CD4-positive, alpha-beta T cell treated with Interleukin-12 subunit alpha and Interleukin-12 subunit beta, for 1 hour (primary cell): ENCODE measurements at regions not wholly inside any gene's neighbourhood (a gene's known extent, or its start where the extent isn't known, plus 50 kb on each side); places are given as distances from the start of the nearest gene placed in this dataset.
"Not testable (repeated sequence)": the region's sequence is repeated elsewhere in the genome, so short reads cannot be mapped to it uniquely, and the experiment has no call there.

ENCODE experiments used
- DNase-seq: peaks from one replicate; pipeline ENCODE4 v3.0.0-alpha.2; 2020

- DNase-seq, result no peak
These were observed 147.2 kb downstream of the NDUFA12 start for GRCh38 chr12:94856324-94856723.

- DNase-seq, result no peak
These were observed 147.6 kb downstream of the NDUFA12 start for GRCh38 chr12:94855853-94856252.

- no peak for DNase-seq
These were observed 152.0 kb downstream of the NDUFA12 start for GRCh38 chr12:94851396-94852028.

- no peak for DNase-seq
These were observed 154.0 kb downstream of the NDUFA12 start for GRCh38 chr12:94849411-94849976.

- DNase-seq, result no peak
These were observed 154.5 kb downstream of the NDUFA12 start for GRCh38 chr12:94848966-94849365.

GRCh38 chr12:94845110-94845509 is 158.4 kb downstream of the NDUFA12 start:
- no peak for DNase-seq

- no peak for DNase-seq
These were observed 159.0 kb downstream of the NDUFA12 start for GRCh38 chr12:94844452-94844851.

- DNase-seq, result no peak
These were observed 161.4 kb downstream of the NDUFA12 start for GRCh38 chr12:94841904-94842610.

GRCh38 chr12:94841177-94841576 is 162.3 kb downstream of the NDUFA12 start:
- no peak for DNase-seq

GRCh38 chr12:94839347-94839746 is 164.2 kb downstream of the NDUFA12 start:
- no peak for DNase-seq

- not testable (repeated sequence) for DNase-seq
These were observed 166.4 kb downstream of the NDUFA12 start for GRCh38 chr12:94836952-94837670.

- no peak for DNase-seq
These were observed 169.4 kb downstream of the NDUFA12 start for GRCh38 chr12:94834036-94834625.

GRCh38 chr12:94832780-94833681 is 170.5 kb downstream of the NDUFA12 start:
- no peak for DNase-seq

GRCh38 chr12:94832105-94832504 is 171.4 kb downstream of the NDUFA12 start:
- DNase-seq, result no peak

- DNase-seq, result no peak
These were observed 172.3 kb downstream of the NDUFA12 start for GRCh38 chr12:94831081-94831751.

GRCh38 chr12:94829552-94829951 is 173.9 kb downstream of the NDUFA12 start:
- DNase-seq, result no peak

GRCh38 chr12:94819011-94819410 is 168.7 kb upstream of the TMCC3 start:
- no peak for DNase-seq

GRCh38 chr12:94817695-94818075 is 167.3 kb upstream of the TMCC3 start:
- no peak for DNase-seq

GRCh38 chr12:94817201-94817600 is 166.8 kb upstream of the TMCC3 start:
- not testable (repeated sequence) for DNase-seq

GRCh38 chr12:94816746-94817145 is 166.4 kb upstream of the TMCC3 start:
- DNase-seq, result not testable (repeated sequence)

- no peak for DNase-seq
These were observed 165.6 kb upstream of the TMCC3 start for GRCh38 chr12:94815958-94816357.

- no peak for DNase-seq
These were observed 165.1 kb upstream of the TMCC3 start for GRCh38 chr12:94815450-94815849.
